ENCODE measurements at regions not wholly inside any gene's neighbourhood (a gene's known extent, or its start where the extent isn't known, plus 50 kb on each side); places are given as distances from the start of the nearest gene placed in this dataset.
"Not testable (repeated sequence)": the region's sequence is repeated elsewhere in the genome, so short reads cannot be mapped to it uniquely, and the experiment has no call there.

- DNase-seq = no peak
Measured at GRCh38 chr4:23504083-23504482, 385.8 kb downstream of the PPARGC1A start.

- DNase-seq = no peak
Measured at GRCh38 chr4:23500894-23501449, 388.9 kb downstream of the PPARGC1A start.

- DNase-seq = no peak
Measured at GRCh38 chr4:23485801-23486200, 404.0 kb downstream of the PPARGC1A start.

- DNase-seq = no peak
Measured at GRCh38 chr4:23484689-23485088, 405.2 kb downstream of the PPARGC1A start.

GRCh38 chr4:23483320-23483960 is 406.4 kb downstream of the PPARGC1A start:
- no peak for DNase-seq

- no peak for DNase-seq
Measured at GRCh38 chr4:23481566-23481965, 408.3 kb downstream of the PPARGC1A start.

GRCh38 chr4:23477905-23478304 is 411.9 kb downstream of the PPARGC1A start:
- no peak for DNase-seq

- no peak for DNase-seq
Measured at GRCh38 chr4:23476515-23477090, 413.2 kb downstream of the PPARGC1A start.

GRCh38 chr4:23463071-23463470 is 426.8 kb downstream of the PPARGC1A start:
- no peak for DNase-seq

- no peak for DNase-seq
Measured at GRCh38 chr4:23458054-23458453, 431.8 kb downstream of the PPARGC1A start.

- DNase-seq = no peak
Measured at GRCh38 chr4:23456864-23457263, 433.0 kb downstream of the PPARGC1A start.

GRCh38 chr4:23455456-23456158 is 434.2 kb downstream of the PPARGC1A start:
- DNase-seq = no peak

- DNase-seq = no peak
Measured at GRCh38 chr4:23441530-23442069, 448.2 kb downstream of the PPARGC1A start.

- DNase-seq = no peak
Measured at GRCh38 chr4:23438764-23439163, 451.1 kb downstream of the PPARGC1A start.

GRCh38 chr4:23429497-23429896 is 460.4 kb downstream of the PPARGC1A start:
- DNase-seq = no peak

- no peak for DNase-seq
Measured at GRCh38 chr4:23425570-23425969, 464.3 kb downstream of the PPARGC1A start.

GRCh38 chr4:23423540-23423939 is 466.3 kb downstream of the PPARGC1A start:
- DNase-seq = no peak

- DNase-seq = no peak
Measured at GRCh38 chr4:23422878-23423277, 467.0 kb downstream of the PPARGC1A start.

GRCh38 chr4:23413631-23414030 is 476.2 kb downstream of the PPARGC1A start:
- DNase-seq = no peak

GRCh38 chr4:23412701-23413100 is 477.1 kb downstream of the PPARGC1A start:
- DNase-seq = no peak

- not testable (repeated sequence) for DNase-seq
Measured at GRCh38 chr4:23408913-23409312, 480.9 kb downstream of the PPARGC1A start.

- no peak for DNase-seq
Measured at GRCh38 chr4:23401572-23401971, 488.3 kb downstream of the PPARGC1A start.

- DNase-seq = no peak
Measured at GRCh38 chr4:23392860-23393458, 496.9 kb downstream of the PPARGC1A start.

All from GOT3 (cell line).